ENCODE measurements at regions not wholly inside any gene's neighbourhood (a gene's known extent, or its start where the extent isn't known, plus 50 kb on each side); places are given as distances from the start of the nearest gene placed in this dataset.

DNA sequence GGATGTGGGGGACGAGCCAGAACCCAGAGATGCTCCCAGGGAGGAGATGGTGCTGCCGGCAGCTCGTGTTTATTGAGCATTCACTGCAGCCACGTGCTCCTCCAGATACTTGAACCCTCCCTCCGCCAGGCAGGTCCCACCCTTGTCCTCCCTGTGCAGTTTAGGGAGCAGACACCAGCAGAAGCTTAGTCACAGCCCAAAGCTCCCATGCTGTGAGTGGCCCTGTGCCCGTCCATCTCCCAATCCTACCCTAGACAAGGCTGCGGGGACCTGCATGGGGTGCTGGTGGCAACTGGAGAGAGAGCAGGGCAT lies 176.5 kb upstream of the COPS8 start:
- TF ChIP-seq EZH2 (IDR thresholded peaks at IDR 0.05) (no peak), POLR2AphosphoS5 (IDR thresholded peaks at IDR 0.05; ENCODE audit: borderline replicate concordance, low read depth, low read length) (no peak)
